ENCODE measurements at regions not wholly inside any gene's neighbourhood (a gene's known extent, or its start where the extent isn't known, plus 50 kb on each side); places are given as distances from the start of the nearest gene placed in this dataset.
A peak's percentile ranks its signal among the peaks of the same experiment; 100 is the strongest.

DNA sequence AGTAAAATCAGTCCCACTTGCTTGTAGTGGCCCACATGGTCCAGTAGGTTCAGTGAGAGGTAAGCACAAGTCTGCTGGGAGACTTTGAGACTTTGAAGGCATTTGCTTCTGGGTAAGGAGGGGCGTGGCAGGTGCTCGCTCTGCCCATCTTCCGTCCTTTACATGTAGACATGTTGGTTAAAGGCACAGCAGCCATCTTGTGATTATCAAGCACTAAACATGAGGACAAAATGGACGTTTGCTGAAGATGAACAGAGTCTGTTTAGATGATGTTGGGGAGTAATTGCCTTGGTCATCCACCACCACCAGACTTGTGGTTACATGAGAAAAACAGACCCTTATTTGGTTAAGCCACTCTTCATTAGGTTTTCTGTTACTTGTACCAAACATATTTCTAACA, 252.8 kb upstream of the PARD3B start:
- H2BK15ac ChIP-seq (ENCODE audit: low read depth, poor library complexity, severe bottlenecking), result no peak overlapping the region
- H3K4ac ChIP-seq (ENCODE audit: low read depth in 1 of 2, low read length in 2 of 2), result no peak overlapping the region
- no peak overlapping the region for H2AK5ac ChIP-seq (ENCODE audit: low read length, severe bottlenecking)
- H2AFZ ChIP-seq (ENCODE audit: low read depth, low read length), result no peak overlapping the region
- H3K14ac ChIP-seq (ENCODE audit: low read length in 2 of 2), result no peak overlapping the region
- 81% methylated on average over 4 of the region's 4 CpGs for WGBS
- no peak overlapping the region for H3K4me2 ChIP-seq (ENCODE audit: low read length, poor library complexity, severe bottlenecking)
- H3K79me1 ChIP-seq (replicated peaks; ENCODE audit: low read length, poor library complexity, severe bottlenecking), result no peaks in the 10 kb centered on the region
- H3K9ac ChIP-seq (ENCODE audit: low read length), result no peak overlapping the region
- no peak overlapping the region for H3K4me3 ChIP-seq (ENCODE audit: insufficient read depth in 1 of 2, low read depth in 1 of 2, low read length in 2 of 2)
- H2BK5ac ChIP-seq (ENCODE audit: low read depth, low read length, poor library complexity, severe bottlenecking), result no peak overlapping the region
- no peak overlapping the region for H3K18ac ChIP-seq (ENCODE audit: low read depth in 1 of 2, low read length in 2 of 2)
- no peak overlapping the region for H2BK12ac ChIP-seq (ENCODE audit: low read length in 2 of 2)
- no peak overlapping the region for H4K8ac ChIP-seq (ENCODE audit: low read length)
- H3K36me3 ChIP-seq (ENCODE audit: control insufficient read depth in 1 of 2, insufficient read depth in 2 of 2, low read depth in 1 of 2, low read length in 2 of 2), result no peaks in the 10 kb centered on the region
- no peak overlapping the region for H2BK120ac ChIP-seq (ENCODE audit: low read depth, low read length)
- no peak overlapping the region for H3K27ac ChIP-seq (ENCODE audit: low read length, poor library complexity, severe bottlenecking)
- no peaks in the 10 kb centered on the region for H3K4me1 ChIP-seq (ENCODE audit: control insufficient read depth, insufficient read depth, low read depth, low read length)
- no peak overlapping the region for H3K23ac ChIP-seq (ENCODE audit: low read length in 2 of 2)
- no peak overlapping the region for H4K91ac ChIP-seq (ENCODE audit: low read length)
- no peaks in the 10 kb centered on the region for H3K9me3 ChIP-seq (ENCODE audit: control insufficient read depth, low read length)
- DNase-seq, result no peak
- H3K27me3 ChIP-seq (ENCODE audit: control insufficient read depth in 1 of 2, insufficient read depth in 1 of 2, low read length in 2 of 2), result no peaks in the 10 kb centered on the region

DNA sequence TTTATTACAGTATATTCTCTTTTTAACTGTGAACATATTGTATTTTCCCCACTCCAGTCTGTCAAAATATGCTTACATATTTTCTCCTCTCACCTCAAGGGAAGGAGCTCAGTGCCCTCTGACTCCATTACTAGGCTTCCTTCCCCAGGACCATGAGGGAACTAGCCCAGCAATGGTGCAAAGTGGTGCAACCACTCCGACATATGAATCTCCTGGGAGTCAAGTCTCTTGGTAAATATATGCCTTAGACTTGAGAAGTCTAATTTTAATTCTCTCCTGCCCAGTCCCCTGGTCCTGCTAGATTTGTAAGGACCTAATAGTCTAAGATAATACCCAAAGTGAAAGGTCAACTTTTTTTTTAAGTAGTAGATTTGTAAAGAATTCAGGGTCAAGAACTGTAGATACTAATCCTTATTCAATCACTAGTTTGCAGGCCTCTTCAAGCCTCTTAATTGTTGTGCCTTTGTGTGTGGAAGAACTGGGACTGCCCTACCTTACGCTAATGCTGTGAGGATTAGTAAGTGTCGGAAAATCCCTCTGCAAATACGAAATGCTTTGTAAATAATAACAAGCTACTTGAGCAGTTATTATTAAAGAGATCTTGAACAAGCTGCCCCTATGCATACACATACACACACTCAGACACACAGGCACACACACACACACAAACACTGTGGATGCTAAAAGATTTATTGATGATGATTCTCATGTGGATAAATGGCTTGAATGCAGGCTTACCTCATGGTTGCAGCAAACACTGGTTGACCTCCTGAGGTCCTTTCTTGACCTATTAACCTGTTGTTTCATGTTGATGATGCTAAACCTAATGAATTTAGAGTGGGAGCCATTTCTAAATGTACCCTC, 251.2 kb upstream of the PARD3B start:
- Histone ChIP-seq H3K14ac (ENCODE audit: low read length in 2 of 2) (peak overlapping the region in 1 of 2 experiments; percentile 28), H3K27me3 (ENCODE audit: control insufficient read depth in 1 of 2, insufficient read depth in 1 of 2, low read length in 2 of 2) (no peaks in the 10 kb centered on the region), H3K9me3 (ENCODE audit: control insufficient read depth, low read length) (no peaks in the 10 kb centered on the region), H3K4ac (ENCODE audit: low read depth in 1 of 2, low read length in 2 of 2) (no peak overlapping the region), H2BK12ac (ENCODE audit: low read length in 2 of 2) (no peak overlapping the region), H3K4me3 (ENCODE audit: insufficient read depth in 1 of 2, low read depth in 1 of 2, low read length in 2 of 2) (no peak overlapping the region), H2AK5ac (ENCODE audit: low read length, severe bottlenecking) (no peak overlapping the region), H3K4me1 (ENCODE audit: control insufficient read depth, insufficient read depth, low read depth, low read length) (no peaks in the 10 kb centered on the region), H2BK15ac (ENCODE audit: low read depth, poor library complexity, severe bottlenecking) (no peak overlapping the region), H3K9ac (ENCODE audit: low read length) (no peak overlapping the region), H3K23ac (ENCODE audit: low read length in 2 of 2) (no peak overlapping the region), H4K91ac (ENCODE audit: low read length) (no peak overlapping the region), H3K27ac (ENCODE audit: low read length, poor library complexity, severe bottlenecking) (no peak overlapping the region), H2AFZ (ENCODE audit: low read depth, low read length) (no peak overlapping the region), H4K8ac (ENCODE audit: low read length) (no peak overlapping the region), H2BK5ac (ENCODE audit: low read depth, low read length, poor library complexity, severe bottlenecking) (no peak overlapping the region), H2BK120ac (ENCODE audit: low read depth, low read length) (no peak overlapping the region), H3K4me2 (ENCODE audit: low read length, poor library complexity, severe bottlenecking) (no peak overlapping the region), H3K18ac (ENCODE audit: low read depth in 1 of 2, low read length in 2 of 2) (no peak overlapping the region), H3K79me1 (replicated peaks; ENCODE audit: low read length, poor library complexity, severe bottlenecking) (no peaks in the 10 kb centered on the region), H3K36me3 (ENCODE audit: control insufficient read depth in 1 of 2, insufficient read depth in 2 of 2, low read depth in 1 of 2, low read length in 2 of 2) (no peaks in the 10 kb centered on the region)
- no peak for DNase-seq
- whole genome bisulfite sequencing, result 80% methylated on average over 1 of the region's 4 CpGs

DNA sequence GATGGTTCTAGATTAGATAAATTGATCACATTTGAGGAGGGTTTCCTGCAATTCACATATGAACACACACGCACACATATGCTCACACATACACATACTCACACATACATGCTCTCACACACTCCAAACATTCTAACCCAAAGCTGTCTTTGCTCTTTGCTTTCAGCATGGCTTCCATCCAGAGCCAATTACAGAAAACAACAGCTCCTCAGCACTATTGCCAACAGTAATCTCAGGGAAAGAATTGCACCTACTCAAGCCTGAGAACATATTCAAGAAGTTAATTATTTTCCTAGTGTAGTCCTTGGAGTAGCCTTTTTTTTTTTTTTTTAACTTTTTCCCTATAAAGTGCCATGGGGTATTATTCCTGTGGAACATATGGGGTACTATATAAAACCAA, 246.9 kb upstream of the PARD3B start:
- no peaks in the 10 kb centered on the region for H3K27me3 ChIP-seq (ENCODE audit: control insufficient read depth in 1 of 2, insufficient read depth in 1 of 2, low read length in 2 of 2)
- H2AFZ ChIP-seq (ENCODE audit: low read depth, low read length), result no peak overlapping the region
- no peak overlapping the region for H3K27ac ChIP-seq (ENCODE audit: low read length, poor library complexity, severe bottlenecking)
- H2BK12ac ChIP-seq (ENCODE audit: low read length in 2 of 2), result no peak overlapping the region
- no peak overlapping the region for H3K14ac ChIP-seq (ENCODE audit: low read length in 2 of 2)
- H3K36me3 ChIP-seq (ENCODE audit: control insufficient read depth in 1 of 2, insufficient read depth in 2 of 2, low read depth in 1 of 2, low read length in 2 of 2), result no peaks in the 10 kb centered on the region
- DNase-seq, result no peak
- H3K4ac ChIP-seq (ENCODE audit: low read depth in 1 of 2, low read length in 2 of 2), result no peak overlapping the region
- H3K9me3 ChIP-seq (ENCODE audit: control insufficient read depth, low read length), result no peaks in the 10 kb centered on the region
- H2BK15ac ChIP-seq (ENCODE audit: low read depth, poor library complexity, severe bottlenecking), result no peak overlapping the region
- H4K8ac ChIP-seq (ENCODE audit: low read length), result no peak overlapping the region
- no peak overlapping the region for H3K18ac ChIP-seq (ENCODE audit: low read depth in 1 of 2, low read length in 2 of 2)
- H3K9ac ChIP-seq (ENCODE audit: low read length), result no peak overlapping the region
- H4K91ac ChIP-seq (ENCODE audit: low read length), result no peak overlapping the region
- H3K4me1 ChIP-seq (ENCODE audit: control insufficient read depth, insufficient read depth, low read depth, low read length), result no peaks in the 10 kb centered on the region
- no peak overlapping the region for H2AK5ac ChIP-seq (ENCODE audit: low read length, severe bottlenecking)
- H3K4me3 ChIP-seq (ENCODE audit: insufficient read depth in 1 of 2, low read depth in 1 of 2, low read length in 2 of 2), result no peak overlapping the region
- no peaks in the 10 kb centered on the region for H3K79me1 ChIP-seq (replicated peaks; ENCODE audit: low read length, poor library complexity, severe bottlenecking)
- no peak overlapping the region for H3K23ac ChIP-seq (ENCODE audit: low read length in 2 of 2)
- no peak overlapping the region for H2BK5ac ChIP-seq (ENCODE audit: low read depth, low read length, poor library complexity, severe bottlenecking)
- no peak overlapping the region for H2BK120ac ChIP-seq (ENCODE audit: low read depth, low read length)
- 98% methylated on average over 1 of the region's 1 CpG for WGBS
- H3K4me2 ChIP-seq (ENCODE audit: low read length, poor library complexity, severe bottlenecking), result no peak overlapping the region

DNA sequence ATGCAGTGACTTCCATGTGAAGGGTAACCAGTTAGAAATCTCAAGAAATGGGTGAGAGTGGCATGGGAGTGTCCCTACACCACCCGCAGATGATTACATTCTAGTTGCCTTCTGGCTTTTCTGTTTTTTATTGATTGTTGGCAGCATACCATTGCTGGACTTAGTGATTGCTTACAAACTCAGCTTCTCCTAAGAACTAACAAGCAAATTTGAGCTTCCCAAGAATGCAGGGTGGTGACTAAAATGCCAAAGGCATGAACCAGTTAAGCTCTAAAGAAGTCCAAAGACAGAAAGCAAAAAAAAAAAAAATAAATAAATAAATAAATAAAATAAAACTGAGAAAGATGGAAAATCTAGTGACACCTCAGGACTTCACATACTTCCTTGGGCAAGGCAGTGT, 245.5 kb upstream of the PARD3B start:
- H3K36me3 ChIP-seq (ENCODE audit: control insufficient read depth in 1 of 2, insufficient read depth in 2 of 2, low read depth in 1 of 2, low read length in 2 of 2), result no peaks in the 10 kb centered on the region
- no peak overlapping the region for H3K9ac ChIP-seq (ENCODE audit: low read length)
- no peak overlapping the region for H3K4ac ChIP-seq (ENCODE audit: low read depth in 1 of 2, low read length in 2 of 2)
- H3K79me1 ChIP-seq (replicated peaks; ENCODE audit: low read length, poor library complexity, severe bottlenecking), result no peaks in the 10 kb centered on the region
- H4K8ac ChIP-seq (ENCODE audit: low read length), result no peak overlapping the region
- no peak overlapping the region for H2BK5ac ChIP-seq (ENCODE audit: low read depth, low read length, poor library complexity, severe bottlenecking)
- H3K4me2 ChIP-seq (ENCODE audit: low read length, poor library complexity, severe bottlenecking), result no peak overlapping the region
- H3K23ac ChIP-seq (ENCODE audit: low read length in 2 of 2), result no peak overlapping the region
- H4K91ac ChIP-seq (ENCODE audit: low read length), result no peak overlapping the region
- no peak overlapping the region for H3K4me3 ChIP-seq (ENCODE audit: insufficient read depth in 1 of 2, low read depth in 1 of 2, low read length in 2 of 2)
- H2AFZ ChIP-seq (ENCODE audit: low read depth, low read length), result no peak overlapping the region
- no peak overlapping the region for H3K14ac ChIP-seq (ENCODE audit: low read length in 2 of 2)
- no peak for DNase-seq
- H3K4me1 ChIP-seq (ENCODE audit: control insufficient read depth, insufficient read depth, low read depth, low read length), result no peaks in the 10 kb centered on the region
- no peak overlapping the region for H3K18ac ChIP-seq (ENCODE audit: low read depth in 1 of 2, low read length in 2 of 2)
- H3K9me3 ChIP-seq (ENCODE audit: control insufficient read depth, low read length), result no peaks in the 10 kb centered on the region
- H2BK12ac ChIP-seq (ENCODE audit: low read length in 2 of 2), result no peak overlapping the region
- H3K27me3 ChIP-seq (ENCODE audit: control insufficient read depth in 1 of 2, insufficient read depth in 1 of 2, low read length in 2 of 2), result no peaks in the 10 kb centered on the region
- no peak overlapping the region for H2BK120ac ChIP-seq (ENCODE audit: low read depth, low read length)
- no peak overlapping the region for H2BK15ac ChIP-seq (ENCODE audit: low read depth, poor library complexity, severe bottlenecking)
- WGBS, result 100% methylated on average over 1 of the region's 1 CpG
- no peak overlapping the region for H3K27ac ChIP-seq (ENCODE audit: low read length, poor library complexity, severe bottlenecking)
- no peak overlapping the region for H2AK5ac ChIP-seq (ENCODE audit: low read length, severe bottlenecking)

All from mesenchymal stem cell (in vitro differentiated cells and primary cell).